H1 (cell line): ENCODE measurements at regions not wholly inside any gene's neighbourhood (a gene's known extent, or its start where the extent isn't known, plus 50 kb on each side); places are given as distances from the start of the nearest gene placed in this dataset.

Experiments
- FOSL1 ChIP-seq: IDR thresholded peaks from 2 replicates; pipeline ENCODE4 v1.6.1; 2011; ENCODE audit warnings: mild to moderate bottlenecking, low read depth, low read length, moderate library complexity; ENCODE audit not compliant: insufficient read depth
- NANOG ChIP-seq: IDR thresholded peaks from 2 replicates; pipeline ENCODE4 v1.6.1; 2011; ENCODE audit warnings: low read length, low read depth, mild to moderate bottlenecking, inconsistent platforms; ENCODE audit not compliant: insufficient read depth, poor library complexity, severe bottlenecking

GRCh38 chr5:23269981-23270380 lies 237.4 kb upstream of the PRDM9 start (continued):
- TF ChIP-seq NANOG (no peak), FOSL1 (no peak)
- TF ChIP-seq, all 59 proteins: peak for 0
